T47D (cell line): ENCODE measurements at regions not wholly inside any gene's neighbourhood (a gene's known extent, or its start where the extent isn't known, plus 50 kb on each side); places are given as distances from the start of the nearest gene placed in this dataset.

ENCODE experiments used
- DNase-seq, 2 experiments: peaks; one replicate each; pipeline versions ENCODE4 v3.0.0 to v3.0.0-alpha.2; 2011 to 2012; ENCODE audit warnings: low read depth in 1 of 2, low spot score in 1 of 2
- JUND ChIP-seq: IDR thresholded peaks from 2 replicates; pipeline ENCODE4 v1.6.1; 2012; ENCODE audit warnings: low read depth
- in situ Hi-C: cut with HindIII; loops from 2 replicates; pipeline ENCODE4 v1.10.0; 2016; ENCODE audit warnings: low sequenced_read_pairs, low pct_unique_long_range_greater_than_20kb

DNA sequence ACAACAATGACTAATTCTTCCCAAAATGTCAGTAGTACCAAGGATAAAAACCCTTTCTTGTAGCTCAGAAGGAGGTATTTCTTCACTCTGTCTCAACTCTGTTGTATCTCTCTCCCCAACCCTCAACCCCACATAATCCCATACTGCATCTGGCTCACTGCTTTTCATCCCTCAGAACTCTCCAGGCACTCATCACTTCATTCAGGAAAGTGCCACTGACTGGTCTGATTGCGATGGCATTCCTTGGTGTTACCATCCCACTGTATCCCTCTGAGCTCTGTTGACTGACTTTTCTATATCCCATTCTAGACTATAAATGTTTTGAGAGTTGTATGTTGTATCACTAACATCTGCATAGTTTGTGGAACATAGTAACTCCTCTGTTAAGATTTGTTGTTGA is 483.5 kb upstream of the ADGRL2 start:
- in situ Hi-C loops = no loop called here
- no peak for TF ChIP-seq JUND
- no peak for DNase-seq

DNA sequence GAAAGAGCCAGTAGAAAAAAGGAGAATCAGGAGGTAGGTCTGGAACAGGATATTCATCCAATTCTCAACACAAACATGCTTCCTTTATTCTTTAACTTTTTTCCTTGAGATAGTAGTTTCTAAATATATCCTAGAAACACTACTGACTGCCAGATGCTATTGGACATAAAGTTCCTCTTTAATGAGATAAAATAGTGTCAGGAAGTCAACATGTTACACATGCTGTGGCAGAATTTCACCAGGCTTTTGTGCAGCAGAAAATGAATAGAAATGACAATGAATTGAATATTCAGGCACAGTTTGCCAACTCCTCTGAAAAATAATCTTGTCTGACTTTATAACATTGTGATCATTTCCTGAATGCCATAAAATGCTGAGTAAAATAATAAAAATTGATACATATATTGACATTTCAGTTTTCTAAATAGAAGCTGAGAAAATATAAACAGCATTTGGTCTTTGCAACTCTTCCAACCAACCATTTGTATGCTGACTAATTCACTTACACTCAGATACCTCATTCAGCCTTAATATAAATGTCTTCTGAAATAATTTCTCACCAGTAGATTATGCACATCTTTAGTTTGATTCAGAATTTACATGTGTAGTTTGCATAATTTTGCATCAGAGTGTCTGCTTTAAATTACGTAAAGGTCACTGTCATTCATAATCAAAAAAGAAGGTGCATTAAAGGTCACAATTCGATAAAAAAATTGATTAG is 486.1 kb upstream of the ADGRL2 start:
- in situ Hi-C loops = no loop called here
- no peak for TF ChIP-seq JUND
- DNase-seq = no peak

DNA sequence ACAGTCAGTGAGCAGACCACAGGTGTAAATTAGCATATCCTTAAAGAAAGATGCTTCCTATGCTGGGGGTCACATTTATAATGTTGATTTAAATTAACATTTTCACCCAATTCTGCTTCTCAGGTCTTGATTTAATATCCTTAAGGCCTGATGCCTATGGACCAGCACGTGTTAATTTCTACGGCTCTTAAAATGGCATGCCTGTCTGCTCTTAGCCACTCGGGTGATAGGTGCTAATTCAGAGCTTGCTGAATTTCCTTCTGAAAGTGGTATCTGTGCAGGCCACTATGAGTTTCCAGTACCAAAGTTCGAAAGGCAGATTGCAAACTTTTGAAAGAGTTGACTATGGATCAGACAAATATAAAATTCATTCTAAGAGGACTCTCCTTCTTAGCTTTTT is 487.4 kb upstream of the ADGRL2 start:
- no peak for TF ChIP-seq JUND
- no peak for DNase-seq
- in situ Hi-C loops = no loop called here

DNA sequence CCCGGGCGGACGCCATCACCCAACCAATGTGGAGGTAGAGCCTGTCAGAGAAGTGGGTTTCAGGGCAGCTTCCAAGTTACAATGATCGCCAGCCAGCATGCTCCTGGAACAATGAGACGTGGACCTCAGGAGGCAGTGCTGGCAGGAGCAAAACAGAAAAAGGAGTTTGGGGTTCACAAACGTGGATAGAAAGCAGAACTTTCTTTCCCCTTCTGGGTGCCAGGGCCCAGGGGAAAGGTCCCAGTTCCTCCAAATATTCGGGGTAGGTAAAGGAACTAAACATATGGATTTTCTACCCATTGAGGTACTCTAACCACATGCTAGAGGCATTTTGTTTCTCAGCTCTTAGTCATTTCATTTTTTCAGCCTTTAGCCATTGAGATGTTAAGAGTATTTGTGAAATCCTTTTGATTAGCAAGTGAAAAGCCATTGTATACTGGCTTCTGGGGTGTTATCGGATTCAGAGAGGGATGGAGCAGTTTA is 488.4 kb upstream of the ADGRL2 start:
- TF ChIP-seq JUND = no peak
- no peak for DNase-seq
- in situ Hi-C loops = no loop called here

DNA sequence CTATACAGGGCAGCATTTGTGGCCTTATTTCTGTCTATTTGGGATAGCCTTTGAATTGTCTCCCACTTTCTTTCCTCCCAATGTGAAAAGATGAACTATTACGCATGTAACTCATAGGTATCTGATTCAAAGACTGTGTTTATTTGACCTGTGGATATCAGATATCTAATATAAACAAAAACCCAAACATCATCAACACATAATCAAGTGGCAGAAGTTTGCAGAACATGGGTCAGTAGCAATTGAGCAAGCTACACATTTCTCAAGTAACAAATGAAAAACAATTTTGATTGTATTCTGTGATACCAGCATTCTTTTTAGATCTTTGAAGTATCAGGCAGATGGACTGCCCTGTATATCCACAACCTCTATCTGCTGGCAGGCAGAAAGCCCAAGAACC is 490.5 kb upstream of the ADGRL2 start:
- in situ Hi-C loops = no loop called here
- no peak for TF ChIP-seq JUND
- DNase-seq = no peak

DNA sequence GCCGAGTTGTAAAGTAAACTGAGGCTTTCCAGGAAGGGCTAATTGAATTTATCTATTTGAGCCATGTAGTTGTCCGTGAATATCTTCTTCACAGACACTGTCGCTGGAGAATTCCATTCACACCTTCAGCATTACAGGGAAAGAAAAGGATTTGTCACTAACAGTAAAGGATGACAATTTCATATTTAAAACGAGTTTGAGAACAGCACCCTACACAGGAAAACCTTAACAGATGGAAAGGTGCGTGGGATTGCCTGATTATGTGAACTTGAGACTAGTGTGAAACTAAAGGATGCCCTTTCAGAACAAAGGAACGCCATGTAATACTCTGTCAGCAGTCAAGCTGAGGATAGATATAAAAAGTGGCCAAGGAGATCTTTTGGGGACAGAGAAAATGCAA is 492.5 kb upstream of the ADGRL2 start:
- in situ Hi-C loops = no loop called here
- TF ChIP-seq JUND = no peak
- no peak for DNase-seq

DNA sequence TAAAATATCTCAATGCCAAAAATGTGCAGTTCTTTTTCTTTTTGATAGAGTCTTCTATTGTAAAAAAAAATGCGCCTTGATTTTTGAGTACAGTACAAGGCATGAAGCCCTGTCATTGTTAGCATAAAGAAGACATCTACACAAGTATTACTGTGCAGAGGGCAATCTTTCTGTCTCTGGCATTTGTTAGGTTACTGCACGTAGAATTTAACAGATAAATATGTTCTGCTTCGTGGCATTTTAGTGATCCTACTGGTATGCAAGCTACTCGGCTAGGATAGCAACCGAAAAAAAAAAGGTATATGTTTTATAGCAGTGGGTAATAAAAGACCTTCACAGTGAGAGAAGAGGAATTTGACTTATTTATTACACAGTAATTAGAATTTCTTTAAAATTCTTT is 492.9 kb upstream of the ADGRL2 start:
- DNase-seq = no peak
- no peak for TF ChIP-seq JUND
- in situ Hi-C loops = no loop called here

DNA sequence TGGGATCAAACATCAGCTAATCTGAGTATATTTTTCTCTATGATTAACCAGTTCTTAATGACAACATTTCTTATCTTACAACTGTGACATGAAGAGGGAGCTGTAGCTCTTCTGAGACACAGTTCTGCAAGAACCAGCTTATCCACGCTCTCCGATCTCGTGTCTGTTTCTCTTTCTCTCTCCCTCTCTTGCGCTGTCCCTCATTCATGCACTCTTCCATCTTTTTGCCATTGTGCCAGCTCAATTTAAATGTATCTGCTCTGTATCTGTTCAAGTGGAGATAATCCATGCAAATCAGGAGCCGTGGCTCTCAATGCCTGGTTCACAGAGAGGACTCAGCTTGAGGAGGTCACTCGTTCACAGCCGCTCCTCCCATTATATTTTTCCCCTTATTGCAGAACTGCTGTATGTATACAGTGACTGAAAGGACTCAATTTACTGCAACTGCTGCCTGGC is 494.7 kb upstream of the ADGRL2 start:
- peak; percentile 25 to 49 for DNase-seq
- no peak for TF ChIP-seq JUND
- in situ Hi-C loops = no loop called here

DNA sequence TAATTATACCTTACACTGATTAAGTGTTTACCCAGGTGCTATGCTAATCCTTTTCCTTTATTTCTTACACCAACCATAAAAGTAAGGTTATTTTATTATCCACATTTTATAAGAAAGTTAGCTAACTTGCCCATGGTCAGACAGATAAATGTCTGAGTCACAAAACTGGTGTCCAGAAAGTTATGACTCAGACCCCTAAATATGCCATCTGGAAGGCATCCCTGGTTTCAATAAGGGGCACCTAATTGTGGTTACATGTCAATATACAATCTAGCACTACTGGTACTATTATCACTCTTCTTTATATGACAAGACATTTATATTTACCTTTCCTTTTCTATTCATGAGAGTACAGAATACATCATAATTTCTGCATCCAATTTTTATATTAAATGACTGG is 496.5 kb upstream of the ADGRL2 start:
- TF ChIP-seq JUND = no peak
- no peak for DNase-seq

DNA sequence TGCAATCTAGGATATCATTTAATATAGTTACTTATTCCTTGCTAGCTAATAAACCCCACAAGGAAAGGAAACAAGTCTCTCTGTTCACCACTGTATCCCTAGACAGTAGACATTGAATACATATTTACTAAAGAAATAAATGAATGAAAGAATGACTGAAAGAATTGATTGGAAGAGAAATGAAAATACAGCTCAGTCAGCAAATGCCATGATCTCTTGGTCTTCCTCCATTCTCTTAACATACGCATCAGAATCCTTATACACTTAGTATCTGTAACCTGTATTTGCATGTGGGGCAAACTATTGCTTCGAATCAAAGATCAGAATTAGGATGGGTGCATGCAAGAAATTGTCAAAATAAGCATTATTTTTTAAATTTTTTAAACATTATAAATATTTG is 500.8 kb upstream of the ADGRL2 start:
- DNase-seq = no peak
- TF ChIP-seq JUND = no peak
- in situ Hi-C loops = no loop called here

More for the DNA sequence above, 496.5 kb upstream of the ADGRL2 start:
- in situ Hi-C loops = no loop called here

DNA sequence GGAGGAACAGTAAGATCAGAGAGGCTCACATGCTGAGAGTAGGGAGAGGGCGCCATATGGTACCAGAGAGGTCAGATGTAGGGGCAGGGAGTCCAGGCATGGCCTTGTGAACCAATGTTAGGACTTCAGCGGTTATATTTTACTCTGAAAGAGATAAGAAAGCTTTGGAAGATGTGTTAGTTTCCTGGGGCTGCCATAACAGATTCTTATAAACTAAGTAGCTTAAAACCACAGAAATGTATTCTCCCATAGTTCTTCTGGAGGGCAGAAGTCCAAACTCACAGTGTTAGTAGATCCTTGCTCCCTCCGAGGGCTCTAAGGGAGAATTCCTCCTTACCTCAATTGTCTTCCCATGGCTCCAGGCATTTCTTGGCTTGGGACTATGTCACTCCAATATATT is 502.5 kb upstream of the ADGRL2 start:
- TF ChIP-seq JUND = no peak
- no peak for DNase-seq
- in situ Hi-C loops = no loop called here

DNA sequence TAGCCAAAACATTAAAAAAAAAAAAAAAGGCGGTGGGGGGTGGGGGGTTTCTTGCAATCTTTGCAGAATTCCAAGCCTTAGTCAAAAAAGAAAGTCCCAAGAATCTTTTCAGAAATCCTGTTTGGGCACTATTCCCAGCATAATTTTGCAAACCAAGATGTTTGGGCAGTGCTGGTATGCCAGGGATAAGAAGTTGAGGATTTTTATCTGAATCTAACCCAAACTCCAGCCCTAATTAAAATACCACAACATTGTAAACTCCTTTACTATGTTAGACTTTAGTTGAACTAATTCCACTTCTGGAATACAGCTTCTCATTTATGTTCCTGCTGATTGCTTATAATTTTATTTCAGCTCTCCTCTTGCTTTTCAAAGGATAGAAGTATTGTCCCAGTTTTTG is 504.1 kb upstream of the ADGRL2 start:
- no peak for TF ChIP-seq JUND
- no peak for DNase-seq
- in situ Hi-C loops = no loop called here

DNA sequence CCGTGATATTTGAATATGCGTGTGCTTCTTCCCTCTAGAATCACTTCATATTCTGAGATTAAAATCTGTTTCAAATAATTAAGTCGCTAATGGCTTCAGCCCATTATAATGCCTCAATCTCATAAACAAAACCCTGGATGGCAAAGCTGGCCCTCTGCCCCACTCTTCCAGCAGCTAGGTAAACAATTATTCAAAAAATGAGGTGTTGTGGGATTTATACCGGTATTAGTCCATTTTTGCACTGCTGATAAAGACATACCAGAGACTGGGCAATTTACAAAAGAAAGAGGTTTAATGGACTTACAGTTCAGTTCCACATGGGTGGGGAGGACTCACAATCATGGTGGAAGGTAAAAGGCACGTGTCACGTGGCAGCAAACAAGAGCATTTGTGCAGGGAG is 510.4 kb upstream of the ADGRL2 start:
- no peak for TF ChIP-seq JUND
- in situ Hi-C loops = no loop called here

DNA sequence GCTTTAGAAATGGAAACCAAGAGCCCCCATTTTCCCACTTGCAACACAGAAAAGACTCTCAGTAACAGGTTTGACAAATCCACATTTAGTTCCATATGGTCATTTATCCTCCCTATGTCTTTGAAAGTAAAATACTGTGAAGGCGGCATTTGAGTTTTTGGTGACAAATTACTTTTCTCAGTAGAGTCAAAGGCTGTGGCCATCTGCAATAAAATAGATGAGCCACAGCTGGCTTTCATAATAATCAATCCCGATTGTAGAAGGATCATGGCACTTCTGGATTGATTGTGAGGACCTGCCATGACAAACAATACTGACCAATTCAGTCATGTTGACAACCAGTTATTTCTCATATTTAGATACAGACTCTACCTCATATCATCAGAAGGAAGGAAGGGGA is 512.0 kb upstream of the ADGRL2 start:
- no peak for DNase-seq
- in situ Hi-C loops = no loop called here
- no peak for TF ChIP-seq JUND

More for the DNA sequence above, 510.4 kb upstream of the ADGRL2 start:
- no peak for DNase-seq
